GM20000 (cell line): ENCODE measurements at regions not wholly inside any gene's neighbourhood (a gene's known extent, or its start where the extent isn't known, plus 50 kb on each side); places are given as distances from the start of the nearest gene placed in this dataset.
"Not testable (repeated sequence)": the region's sequence is repeated elsewhere in the genome, so short reads cannot be mapped to it uniquely, and the experiment has no call there.

ENCODE experiments used
- DNase-seq: peaks from one replicate; pipeline ENCODE4 v3.0.0; 2012; ENCODE audit warnings: low spot score
- CTCF ChIP-seq: IDR thresholded peaks from 2 replicates; pipeline ENCODE4 v1.5.1; 2012; ENCODE audit warnings: mild to moderate bottlenecking, control low read depth; ENCODE audit errors: extremely low read depth, missing control alignments

- TF ChIP-seq CTCF: no peak
- no peak for DNase-seq
Observed at GRCh38 chr16:63877401-63877800, 1244.5 kb downstream of the CDH11 start.

GRCh38 chr16:63876103-63876502, 1245.8 kb downstream of the CDH11 start:
- no peak for TF ChIP-seq CTCF
- DNase-seq: no peak

GRCh38 chr16:63860700-63861099, 1261.2 kb downstream of the CDH11 start:
- not testable (repeated sequence) for DNase-seq

- DNase-seq: no peak
- TF ChIP-seq CTCF: no peak
Observed at GRCh38 chr16:63856537-63856936, 1265.3 kb downstream of the CDH11 start.

- no peak for DNase-seq
- no peak for TF ChIP-seq CTCF
Observed at GRCh38 chr16:63850979-63851378, 1270.9 kb downstream of the CDH11 start.

GRCh38 chr16:63841271-63841670, 1280.6 kb downstream of the CDH11 start:
- no peak for TF ChIP-seq CTCF
- no peak for DNase-seq

- TF ChIP-seq CTCF: no peak
- DNase-seq: no peak
Observed at GRCh38 chr16:63830061-63830460, 1291.8 kb downstream of the CDH11 start.

GRCh38 chr16:63822818-63823217, 1299.0 kb downstream of the CDH11 start:
- DNase-seq: no peak

More at GRCh38 chr16:63822818-63823217, 1299.0 kb downstream of the CDH11 start:
- TF ChIP-seq CTCF: no peak
